GM12878 (cell line): ENCODE measurements at regions not wholly inside any gene's neighbourhood (a gene's known extent, or its start where the extent isn't known, plus 50 kb on each side); places are given as distances from the start of the nearest gene placed in this dataset.

ENCODE experiments used
- ATAC-seq: fragments of 200-7000 bp; cut with Tn5 transposase; 3 replicates; pipeline ENCODE4 v1.9.1; 2020; ENCODE audit warnings: mild to moderate bottlenecking, moderate library complexity
- BruUV-seq: library from RNA; stranded (reverse); fragments of 400-500 nt; replicated peaks from 2 replicates; lab custom pipeline; 2021; lab: Mats Ljungman, UMichigan
- CTCF ChIA-PET: fragments of 300-600 bp; sonication (Branson Sonifier 250); formaldehyde crosslinking; extraction: SDS; loops from one replicate; lab custom pipeline; 2021; ENCODE audit warnings: inconsistent platforms; lab: Yijun Ruan, JAX
- POLR2A ChIA-PET: fragments of 350-600 bp; formaldehyde crosslinking; extraction: SDS; loops from one replicate; lab custom pipeline; 2021; ENCODE audit warnings: inconsistent platforms; lab: Charles Lee
- RAD21 ChIA-PET: fragments of 300-600 bp; sonication (Branson Sonifier 250); formaldehyde crosslinking; loops from one replicate; lab custom pipeline; 2023; ENCODE audit warnings: antibody characterized with exemption; ENCODE audit not compliant: unreplicated experiment; lab: Charles Lee
- SMC1A ChIA-PET: fragments of 300-600 bp; sonication (Branson Sonifier 250); formaldehyde crosslinking; loops from one replicate; lab custom pipeline; 2023; ENCODE audit not compliant: unreplicated experiment, uncharacterized antibody; lab: Charles Lee
- DNase-seq: peaks from one replicate; pipeline ENCODE4 v3.0.0-alpha.2; 2011; ENCODE audit warnings: low read depth, low spot score
- FAIRE-seq: peaks from 3 replicates; lab custom pipeline; 2011; peaks lifted over from hg19 to GRCh38; lab: Jason Lieb, UNC
- H2AFZ ChIP-seq: 2 replicates; pipeline ENCODE4 v1.6.0; 2011; ENCODE audit warnings: low read depth, low read length, control low read depth; ENCODE audit not compliant: control insufficient read depth
- H3K27ac ChIP-seq: 2 replicates; pipeline ENCODE4 v1.5.1; 2011; ENCODE audit warnings: control low read depth; ENCODE audit not compliant: control insufficient read depth, insufficient read depth
- H3K27me3 ChIP-seq, 2 experiments: replicated peaks in 1 of 2; 2 replicates each; pipeline versions ENCODE4 v1.6.0 to v1.6.1; 2011; ENCODE audit warnings: low read length in 1 of 2; ENCODE audit not compliant: control insufficient read depth in 2 of 2, insufficient read depth in 2 of 2
- H3K36me3 ChIP-seq, 2 experiments: 2 replicates each; pipeline ENCODE4 v1.5.1; 2011; ENCODE audit warnings: low read length in 1 of 2; ENCODE audit not compliant: control insufficient read depth in 2 of 2, insufficient read depth in 2 of 2
- H3K4me1 ChIP-seq: 2 replicates; pipeline ENCODE4 v1.6.1; 2011; ENCODE audit warnings: mild to moderate bottlenecking, low read length, moderate library complexity, mixed read lengths; ENCODE audit not compliant: control insufficient read depth, insufficient read depth
- H3K4me2 ChIP-seq: 2 replicates; pipeline ENCODE4 v1.6.0; 2011; ENCODE audit warnings: control low read depth; ENCODE audit not compliant: control insufficient read depth, insufficient read depth
- H3K4me3 ChIP-seq: fragments of 200-600 bp; sonication (generic); 2 replicates; pipeline ENCODE4 v1.5.1; 2016
- H3K79me2 ChIP-seq: 2 replicates; pipeline ENCODE4 v1.6.0; 2011; ENCODE audit warnings: low read length; ENCODE audit not compliant: control insufficient read depth, insufficient read depth
- H3K9ac ChIP-seq: 2 replicates; pipeline ENCODE4 v1.8.0; 2011; ENCODE audit warnings: low read length, control low read depth, mixed read lengths; ENCODE audit not compliant: control insufficient read depth, insufficient read depth
- H3K9me3 ChIP-seq: replicated peaks from 3 replicates; pipeline ENCODE4 v1.5.1; 2011; ENCODE audit warnings: mild to moderate bottlenecking, low read length; ENCODE audit not compliant: control insufficient read depth, insufficient read depth
- H4K20me1 ChIP-seq: 2 replicates; pipeline ENCODE4 v1.6.0; 2011; ENCODE audit not compliant: control insufficient read depth, insufficient read depth
- ATF7 ChIP-seq: fragments of 450-650 bp; IDR thresholded peaks from 2 replicates; pipeline ENCODE4 v1.6.1; 2016; ENCODE audit warnings: low read depth, mild to moderate bottlenecking
- BHLHE40 ChIP-seq, 2 experiments: fragments of 450-650 bp in 1 of 2; IDR thresholded peaks; 2 replicates each; pipeline ENCODE4 v1.6.1; 2011 to 2017; ENCODE audit warnings: low read depth in 2 of 2, borderline replicate concordance in 1 of 2, improper control_type of control experiment in 1 of 2, low read length in 1 of 2, mild to moderate bottlenecking in 1 of 2
- CHD4 ChIP-seq: fragments of 200-600 bp; sonication (generic); IDR thresholded peaks from 2 replicates; pipeline ENCODE4 v1.6.1; 2016; ENCODE audit warnings: mild to moderate bottlenecking
- ETV6 ChIP-seq, 2 experiments: fragments of 450-650 bp in 1 of 2; IDR thresholded peaks in 1 of 2; conservative IDR thresholded peaks in 1 of 2; 2 replicates each; pipeline ENCODE4 v1.6.1; 2014; ENCODE audit warnings: antibody characterized with exemption in 1 of 2, borderline replicate concordance in 1 of 2, low read depth in 1 of 2, mild to moderate bottlenecking in 1 of 2, moderate library complexity in 1 of 2
- EZH2 ChIP-seq: IDR thresholded peaks from 2 replicates; pipeline ENCODE4 v1.6.1; 2012; ENCODE audit warnings: low read depth, mild to moderate bottlenecking, control low read depth, inconsistent platforms, low read length, borderline replicate concordance; ENCODE audit not compliant: control insufficient read depth
- HDAC6 ChIP-seq: fragments of 200-600 bp; sonication (generic); IDR thresholded peaks from one replicate; pipeline ENCODE4 v1.8.0; 2017; ENCODE audit warnings: antibody characterized with exemption; ENCODE audit not compliant: unreplicated experiment
- IRF4 ChIP-seq: IDR thresholded peaks from 2 replicates; pipeline ENCODE4 v1.6.1; 2011; ENCODE audit warnings: low read depth, low read length
- JUND ChIP-seq: IDR thresholded peaks from 2 replicates; pipeline ENCODE4 v1.6.1; 2012; ENCODE audit warnings: low read depth, mild to moderate bottlenecking, low read length, improper control_type of control experiment, moderate library complexity
- KLF5 ChIP-seq: fragments of 450-650 bp; IDR thresholded peaks from 2 replicates; pipeline ENCODE4 v1.6.1; 2014; ENCODE audit warnings: mild to moderate bottlenecking; ENCODE audit not compliant: partially characterized antibody
- MEF2B ChIP-seq: fragments of 450-650 bp; IDR thresholded peaks from 2 replicates; pipeline ENCODE4 v1.6.1; 2018; ENCODE audit warnings: mild to moderate bottlenecking, moderate library complexity; ENCODE audit not compliant: partially characterized antibody, poor library complexity, severe bottlenecking
- MTA3 ChIP-seq: IDR thresholded peaks from 2 replicates; pipeline ENCODE4 v1.6.1; 2012; ENCODE audit warnings: low read length, inconsistent platforms, borderline replicate concordance
- NFYB ChIP-seq: IDR thresholded peaks from 2 replicates; pipeline ENCODE4 v1.6.1; 2011; ENCODE audit warnings: low read depth, mild to moderate bottlenecking, low read length, improper control_type of control experiment, moderate library complexity; ENCODE audit not compliant: insufficient read depth
- PBX3 ChIP-seq: IDR thresholded peaks from 2 replicates; pipeline ENCODE4 v1.6.1; 2011; ENCODE audit warnings: mild to moderate bottlenecking, low read depth, low read length, moderate library complexity; ENCODE audit not compliant: insufficient replicate concordance
- POLR2AphosphoS5 ChIP-seq: IDR thresholded peaks from 2 replicates; pipeline ENCODE4 v1.6.1; 2011; ENCODE audit warnings: mild to moderate bottlenecking, low read length, inconsistent platforms
- SMAD5 ChIP-seq: IDR thresholded peaks from 2 replicates; pipeline ENCODE4 v1.6.1; 2016; ENCODE audit warnings: antibody characterized with exemption, low read depth
- ZNF207 ChIP-seq: fragments of 450-650 bp; IDR thresholded peaks from 2 replicates; pipeline ENCODE4 v1.6.1; 2014; ENCODE audit warnings: antibody characterized with exemption, mild to moderate bottlenecking, borderline replicate concordance
- ZNF274 ChIP-seq: IDR thresholded peaks from one replicate; pipeline ENCODE4 v1.8.0; 2011; ENCODE audit not compliant: insufficient read length, insufficient read depth
- WGBS: methylation state at CpG from one replicate; pipeline ENCODE4 v1.1.6; 2016; ENCODE audit warnings: low lambda C conversion rate; ENCODE audit not compliant: insufficient replicate concordance, insufficient coverage; ENCODE audit errors: missing lambda C conversion rate; 5-methylcytosine and 5-hydroxymethylcytosine counted together
- in situ Hi-C: fragments of 300-500 bp; cut with MboI; formaldehyde crosslinking; loops from 9 replicates; pipeline ENCODE4 v1.14.3; 2018; ENCODE audit warnings: mixed read lengths
- intact Hi-C: fragments of 100-400 bp; cut with micrococcal nuclease; formaldehyde crosslinking; loops from one replicate; pipeline ENCODE4 v1.14.2; 2022; ENCODE audit not compliant: unreplicated experiment
- TF ChIP-seq, protein P1 (sequence below): fragments of 450-650 bp; IDR thresholded peaks from 2 replicates; pipeline ENCODE4 v1.6.1; 2017; ENCODE audit warnings: mild to moderate bottlenecking, low read depth, inconsistent platforms; ENCODE audit not compliant: poor library complexity, severe bottlenecking
- TF ChIP-seq, protein P2 (sequence below): fragments of 450-650 bp; IDR thresholded peaks from 2 replicates; pipeline ENCODE4 v1.6.1; 2017; ENCODE audit warnings: antibody characterized with exemption, mild to moderate bottlenecking, moderate library complexity

GRCh38 chr17:53588317-53588716 lies 234.4 kb upstream of the KIF2B start (continued):
- TF ChIP-seq ETV6 (conservative IDR thresholded peaks at IDR 0.05 in 1 of 2, IDR thresholded peaks at IDR 0.05 in 1 of 2; ENCODE audit: borderline replicate concordance in 1 of 2, low read depth in 1 of 2) = no peak
- no peak for TF ChIP-seq IRF4
- no peak for TF ChIP-seq HDAC6
- TF ChIP-seq ATF7 = no peak
- TF ChIP-seq, protein P1, sequence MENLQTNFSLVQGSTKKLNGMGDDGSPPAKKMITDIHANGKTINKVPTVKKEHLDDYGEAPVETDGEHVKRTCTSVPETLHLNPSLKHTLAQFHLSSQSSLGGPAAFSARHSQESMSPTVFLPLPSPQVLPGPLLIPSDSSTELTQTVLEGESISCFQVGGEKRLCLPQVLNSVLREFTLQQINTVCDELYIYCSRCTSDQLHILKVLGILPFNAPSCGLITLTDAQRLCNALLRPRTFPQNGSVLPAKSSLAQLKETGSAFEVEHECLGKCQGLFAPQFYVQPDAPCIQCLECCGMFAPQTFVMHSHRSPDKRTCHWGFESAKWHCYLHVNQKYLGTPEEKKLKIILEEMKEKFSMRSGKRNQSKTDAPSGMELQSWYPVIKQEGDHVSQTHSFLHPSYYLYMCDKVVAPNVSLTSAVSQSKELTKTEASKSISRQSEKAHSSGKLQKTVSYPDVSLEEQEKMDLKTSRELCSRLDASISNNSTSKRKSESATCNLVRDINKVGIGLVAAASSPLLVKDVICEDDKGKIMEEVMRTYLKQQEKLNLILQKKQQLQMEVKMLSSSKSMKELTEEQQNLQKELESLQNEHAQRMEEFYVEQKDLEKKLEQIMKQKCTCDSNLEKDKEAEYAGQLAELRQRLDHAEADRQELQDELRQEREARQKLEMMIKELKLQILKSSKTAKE = no peak
- TF ChIP-seq CHD4 = no peak
- no peak for TF ChIP-seq PBX3
- no peak for TF ChIP-seq EZH2
- TF ChIP-seq BHLHE40 (IDR thresholded peaks at IDR 0.05; ENCODE audit: borderline replicate concordance in 1 of 2, low read depth in 2 of 2, low read length in 1 of 2) = no peak

- intact Hi-C loops = no loop called here
- POLR2A ChIA-PET = no interaction called here
- no peak for TF ChIP-seq ZNF207
- TF ChIP-seq MTA3 = no peak
- TF ChIP-seq BHLHE40 (IDR thresholded peaks at IDR 0.05; ENCODE audit: borderline replicate concordance in 1 of 2, low read depth in 2 of 2, low read length in 1 of 2) = no peak
- TF ChIP-seq, protein P2, sequence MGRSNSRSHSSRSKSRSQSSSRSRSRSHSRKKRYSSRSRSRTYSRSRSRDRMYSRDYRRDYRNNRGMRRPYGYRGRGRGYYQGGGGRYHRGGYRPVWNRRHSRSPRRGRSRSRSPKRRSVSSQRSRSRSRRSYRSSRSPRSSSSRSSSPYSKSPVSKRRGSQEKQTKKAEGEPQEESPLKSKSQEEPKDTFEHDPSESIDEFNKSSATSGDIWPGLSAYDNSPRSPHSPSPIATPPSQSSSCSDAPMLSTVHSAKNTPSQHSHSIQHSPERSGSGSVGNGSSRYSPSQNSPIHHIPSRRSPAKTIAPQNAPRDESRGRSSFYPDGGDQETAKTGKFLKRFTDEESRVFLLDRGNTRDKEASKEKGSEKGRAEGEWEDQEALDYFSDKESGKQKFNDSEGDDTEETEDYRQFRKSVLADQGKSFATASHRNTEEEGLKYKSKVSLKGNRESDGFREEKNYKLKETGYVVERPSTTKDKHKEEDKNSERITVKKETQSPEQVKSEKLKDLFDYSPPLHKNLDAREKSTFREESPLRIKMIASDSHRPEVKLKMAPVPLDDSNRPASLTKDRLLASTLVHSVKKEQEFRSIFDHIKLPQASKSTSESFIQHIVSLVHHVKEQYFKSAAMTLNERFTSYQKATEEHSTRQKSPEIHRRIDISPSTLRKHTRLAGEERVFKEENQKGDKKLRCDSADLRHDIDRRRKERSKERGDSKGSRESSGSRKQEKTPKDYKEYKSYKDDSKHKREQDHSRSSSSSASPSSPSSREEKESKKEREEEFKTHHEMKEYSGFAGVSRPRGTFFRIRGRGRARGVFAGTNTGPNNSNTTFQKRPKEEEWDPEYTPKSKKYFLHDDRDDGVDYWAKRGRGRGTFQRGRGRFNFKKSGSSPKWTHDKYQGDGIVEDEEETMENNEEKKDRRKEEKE = no peak
- TF ChIP-seq JUND = no peak
- no peak for TF ChIP-seq KLF5
- TF ChIP-seq POLR2AphosphoS5 = no peak
- no peak for TF ChIP-seq SMAD5
- TF ChIP-seq NFYB = no peak
- no peak for TF ChIP-seq ZNF274
- no peak for TF ChIP-seq MEF2B
These were observed 248.7 kb upstream of the KIF2B start for GRCh38 chr17:53574038-53574437.

More at GRCh38 chr17:53574038-53574437, 248.7 kb upstream of the KIF2B start:
- Histone ChIP-seq H3K79me2 (no peaks in the 10 kb centered on the region), H3K4me2 (no peak overlapping the region), H3K27me3 (no peaks in the 10 kb centered on the region), H4K20me1 (no peaks in the 10 kb centered on the region), H3K36me3 (no peaks in the 10 kb centered on the region), H2AFZ (no peak overlapping the region), H3K9me3 (no peaks in the 10 kb centered on the region), H3K4me1 (no peaks in the 10 kb centered on the region), H3K27ac (no peak overlapping the region), H3K4me3 (no peak overlapping the region), H3K9ac (no peak overlapping the region)
- no peak for DNase-seq
- BruUV-seq = no TSS peak
- ChIA-PET SMC1A (no interaction called here), CTCF (no interaction called here), RAD21 (no interaction called here)
- 21% methylated on average over 2 of the region's 2 CpGs for WGBS
- FAIRE-seq = no peak
- no peak for ATAC-seq
- in situ Hi-C loops = no loop called here
